ENCODE measurements at regions not wholly inside any gene's neighbourhood (a gene's known extent, or its start where the extent isn't known, plus 50 kb on each side); places are given as distances from the start of the nearest gene placed in this dataset.

DNA sequence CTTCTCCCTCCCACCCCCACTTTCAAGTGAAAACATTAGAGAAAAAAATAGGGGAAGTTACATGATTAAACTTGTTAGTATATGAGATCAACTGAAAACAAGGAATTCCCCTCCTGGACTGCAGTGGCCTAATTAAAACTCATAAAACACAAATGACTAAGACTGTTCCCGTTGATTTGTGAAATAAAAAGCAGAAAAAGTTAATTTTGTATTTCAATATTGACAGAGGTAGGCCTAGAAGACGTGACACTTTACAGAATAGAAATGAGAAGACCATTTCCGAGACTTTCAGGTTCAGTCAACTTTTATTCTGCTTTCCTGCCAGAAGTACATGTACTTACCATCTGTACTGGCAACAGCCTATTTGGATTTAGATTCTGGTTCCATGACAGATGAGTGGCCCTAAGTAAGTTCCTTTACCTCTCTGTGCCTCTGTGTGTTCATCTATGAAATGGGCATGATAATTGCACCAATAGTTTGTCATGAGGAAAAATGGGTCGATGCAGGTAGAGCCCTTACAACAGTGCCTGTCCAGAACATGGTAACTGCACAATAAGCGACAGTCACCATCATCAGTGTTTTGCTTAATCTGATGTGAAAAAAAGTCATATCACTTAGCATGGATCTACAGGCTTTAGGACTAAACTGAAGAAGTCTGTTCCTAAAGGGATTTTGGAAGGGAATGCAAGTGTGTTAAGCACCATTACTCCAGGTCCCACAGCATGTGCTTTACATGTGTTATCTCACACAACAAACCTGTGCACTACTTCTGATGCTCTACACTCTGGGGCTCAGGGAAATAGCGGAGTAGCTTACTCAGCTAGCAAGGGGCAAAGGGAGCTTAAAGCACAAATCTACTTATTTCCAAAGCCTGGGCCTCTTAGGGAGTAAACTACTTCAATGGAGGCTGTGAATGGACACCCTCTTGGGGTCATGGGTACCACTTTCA, 562.3 kb upstream of the DIPK2B start:
- no peaks in the 10 kb centered on the region for H3K9me3 ChIP-seq (ENCODE audit: control insufficient read depth, insufficient read depth, low read length)
- peaks cover 2% of the 10 kb centered on the region for H3K4me1 ChIP-seq (ENCODE audit: control insufficient read depth, insufficient read depth, low read length)
- no peak overlapping the region for H3K4me3 ChIP-seq (ENCODE audit: low read depth, low read length)
- H3K27me3 ChIP-seq (ENCODE audit: control insufficient read depth, insufficient read depth, low read length) = no peaks in the 10 kb centered on the region
- peaks cover 5% of the 10 kb centered on the region for H3K36me3 ChIP-seq (ENCODE audit: control insufficient read depth, insufficient read depth, low read length)
- H3K9ac ChIP-seq (ENCODE audit: low read depth, low read length) = no peak overlapping the region

DNA sequence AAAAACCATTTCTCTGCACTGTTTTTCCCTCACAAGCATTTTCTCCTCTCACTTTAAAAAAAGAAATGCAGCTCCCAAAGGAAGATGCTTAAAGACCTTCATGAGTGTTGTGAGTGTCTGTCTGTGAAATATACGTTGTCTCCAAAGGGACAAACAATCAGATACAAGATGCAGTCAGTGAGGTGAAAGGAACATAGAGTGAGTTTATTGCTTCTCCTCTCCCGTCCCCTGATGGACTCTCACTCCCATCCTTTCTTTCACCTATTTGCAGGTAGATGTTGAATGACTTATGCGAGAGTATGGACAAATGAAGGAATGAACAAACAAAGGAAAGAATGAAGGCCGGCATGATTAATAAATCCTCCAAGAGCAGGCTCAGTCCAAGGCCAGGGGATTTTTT, 561.2 kb upstream of the DIPK2B start:
- H3K27me3 ChIP-seq (ENCODE audit: control insufficient read depth, insufficient read depth, low read length) = no peaks in the 10 kb centered on the region
- H3K36me3 ChIP-seq (ENCODE audit: control insufficient read depth, insufficient read depth, low read length) = peaks cover 5% of the 10 kb centered on the region
- no peak overlapping the region for H3K4me3 ChIP-seq (ENCODE audit: low read depth, low read length)
- peaks cover 2% of the 10 kb centered on the region for H3K4me1 ChIP-seq (ENCODE audit: control insufficient read depth, insufficient read depth, low read length)
- H3K9me3 ChIP-seq (ENCODE audit: control insufficient read depth, insufficient read depth, low read length) = no peaks in the 10 kb centered on the region
- H3K9ac ChIP-seq (ENCODE audit: low read depth, low read length) = no peak overlapping the region

DNA sequence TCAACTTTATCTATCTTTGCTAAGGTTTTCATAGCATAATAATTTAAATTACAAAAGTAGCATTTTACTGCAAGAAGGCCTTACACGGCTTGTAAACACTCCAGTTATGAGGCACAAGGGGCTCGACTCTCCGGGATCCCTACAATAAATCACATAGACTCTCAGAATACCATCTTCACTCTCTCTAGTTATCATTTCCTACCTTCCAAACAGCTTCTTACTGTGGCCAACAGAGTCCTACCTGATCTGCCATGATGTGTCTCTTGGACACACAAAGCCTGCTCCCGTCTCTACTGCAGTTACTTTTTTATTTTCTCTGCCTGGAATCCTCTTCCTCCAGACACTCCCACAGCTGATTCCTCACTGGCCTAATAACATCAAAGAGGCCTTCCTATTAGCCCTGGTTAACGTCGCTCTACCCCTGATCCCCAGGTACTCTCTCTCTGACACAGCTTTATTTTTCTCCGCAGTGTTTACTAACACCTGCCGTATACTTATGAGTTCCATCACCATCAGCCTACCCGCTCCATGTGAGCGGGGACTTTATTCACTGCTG, 559.6 kb upstream of the DIPK2B start:
- peaks cover 5% of the 10 kb centered on the region for H3K36me3 ChIP-seq (ENCODE audit: control insufficient read depth, insufficient read depth, low read length)
- H3K27me3 ChIP-seq (ENCODE audit: control insufficient read depth, insufficient read depth, low read length) = no peaks in the 10 kb centered on the region
- H3K9me3 ChIP-seq (ENCODE audit: control insufficient read depth, insufficient read depth, low read length) = no peaks in the 10 kb centered on the region
- H3K9ac ChIP-seq (ENCODE audit: low read depth, low read length) = no peak overlapping the region
- no peak overlapping the region for H3K4me3 ChIP-seq (ENCODE audit: low read depth, low read length)
- peaks cover 2% of the 10 kb centered on the region for H3K4me1 ChIP-seq (ENCODE audit: control insufficient read depth, insufficient read depth, low read length)

DNA sequence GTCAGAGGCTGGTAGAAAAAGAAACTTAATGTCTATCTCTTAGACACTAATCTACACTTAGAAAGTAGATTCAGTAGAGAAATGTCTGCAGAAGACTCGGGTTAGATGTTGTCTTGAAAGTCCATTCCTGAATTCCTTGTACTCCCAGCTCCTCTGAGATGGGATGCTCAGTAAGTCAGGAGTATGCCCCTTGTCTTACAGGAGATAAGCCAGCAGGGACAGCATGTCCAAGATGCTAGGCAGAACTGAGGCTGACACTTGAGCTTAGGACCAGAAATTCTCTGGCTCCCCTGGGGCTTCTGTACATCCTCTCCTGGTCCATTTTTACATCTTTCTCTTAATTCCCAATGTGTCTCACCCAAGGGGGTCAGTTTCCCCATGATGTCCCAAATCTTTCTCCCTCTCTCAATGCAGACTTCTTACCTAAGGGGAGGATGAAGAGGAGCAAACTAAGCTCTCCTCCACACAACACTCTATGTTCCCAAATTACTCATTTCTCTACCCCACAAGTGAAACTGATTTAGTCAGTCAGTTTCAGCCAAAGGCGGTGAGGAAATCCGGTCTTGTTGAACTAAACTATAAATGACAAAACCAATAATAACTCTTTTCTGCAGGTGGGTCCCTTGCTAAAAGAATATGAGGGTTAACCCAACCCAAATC, 558.2 kb upstream of the DIPK2B start:
- peaks cover 5% of the 10 kb centered on the region for H3K36me3 ChIP-seq (ENCODE audit: control insufficient read depth, insufficient read depth, low read length)
- no peaks in the 10 kb centered on the region for H3K27me3 ChIP-seq (ENCODE audit: control insufficient read depth, insufficient read depth, low read length)
- H3K9me3 ChIP-seq (ENCODE audit: control insufficient read depth, insufficient read depth, low read length) = no peaks in the 10 kb centered on the region
- no peaks in the 10 kb centered on the region for H3K4me1 ChIP-seq (ENCODE audit: control insufficient read depth, insufficient read depth, low read length)
- no peak overlapping the region for H3K9ac ChIP-seq (ENCODE audit: low read depth, low read length)
- H3K4me3 ChIP-seq (ENCODE audit: low read depth, low read length) = no peak overlapping the region

DNA sequence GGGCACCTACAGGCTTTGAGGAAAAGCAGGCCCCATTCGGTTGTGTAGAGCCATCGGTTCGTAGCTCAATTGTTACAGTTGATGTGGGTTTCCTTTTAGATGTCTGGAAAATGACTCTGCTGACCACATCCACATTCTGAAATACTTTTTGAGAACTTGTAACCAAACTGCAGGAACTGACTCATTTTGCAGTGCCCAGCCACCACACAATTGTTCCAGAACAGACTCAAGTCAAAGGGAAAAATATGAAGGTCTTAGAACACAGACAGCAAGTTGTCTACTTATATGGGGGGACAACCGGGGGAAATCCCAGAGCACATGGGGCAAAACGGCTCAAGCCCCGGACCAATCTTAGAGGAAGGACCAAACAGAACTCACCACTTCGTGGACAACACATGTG, 557.6 kb upstream of the DIPK2B start:
- Histone ChIP-seq H3K27me3 (ENCODE audit: control insufficient read depth, insufficient read depth, low read length) (no peaks in the 10 kb centered on the region), H3K36me3 (ENCODE audit: control insufficient read depth, insufficient read depth, low read length) (peaks cover 5% of the 10 kb centered on the region), H3K9me3 (ENCODE audit: control insufficient read depth, insufficient read depth, low read length) (no peaks in the 10 kb centered on the region), H3K4me3 (ENCODE audit: low read depth, low read length) (no peak overlapping the region), H3K4me1 (ENCODE audit: control insufficient read depth, insufficient read depth, low read length) (no peaks in the 10 kb centered on the region), H3K9ac (ENCODE audit: low read depth, low read length) (no peak overlapping the region)

DNA sequence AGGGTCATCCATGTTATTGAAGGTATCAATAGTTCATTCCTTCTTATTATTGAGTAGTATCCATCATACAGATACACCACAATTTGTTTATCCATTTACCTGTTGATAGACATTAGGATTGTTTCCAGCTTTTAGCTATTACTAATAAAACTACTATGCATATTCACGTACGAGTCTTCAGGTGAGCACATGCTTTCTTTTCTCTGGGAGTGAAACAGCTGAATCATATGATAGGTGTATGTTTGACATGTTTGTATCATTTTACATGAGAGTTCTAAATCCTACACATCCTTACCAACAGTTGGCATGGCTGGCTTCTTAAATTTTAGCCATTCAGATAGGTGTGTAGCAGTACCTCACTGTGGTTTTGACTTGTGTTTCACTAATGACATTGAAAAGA, 556.6 kb upstream of the DIPK2B start:
- H3K4me1 ChIP-seq (ENCODE audit: control insufficient read depth, insufficient read depth, low read length) = peaks cover under 1% of the 10 kb centered on the region
- H3K9ac ChIP-seq (ENCODE audit: low read depth, low read length) = no peak overlapping the region
- no peaks in the 10 kb centered on the region for H3K9me3 ChIP-seq (ENCODE audit: control insufficient read depth, insufficient read depth, low read length)
- peaks cover 5% of the 10 kb centered on the region for H3K36me3 ChIP-seq (ENCODE audit: control insufficient read depth, insufficient read depth, low read length)
- H3K4me3 ChIP-seq (ENCODE audit: low read depth, low read length) = no peak overlapping the region
- no peaks in the 10 kb centered on the region for H3K27me3 ChIP-seq (ENCODE audit: control insufficient read depth, insufficient read depth, low read length)

DNA sequence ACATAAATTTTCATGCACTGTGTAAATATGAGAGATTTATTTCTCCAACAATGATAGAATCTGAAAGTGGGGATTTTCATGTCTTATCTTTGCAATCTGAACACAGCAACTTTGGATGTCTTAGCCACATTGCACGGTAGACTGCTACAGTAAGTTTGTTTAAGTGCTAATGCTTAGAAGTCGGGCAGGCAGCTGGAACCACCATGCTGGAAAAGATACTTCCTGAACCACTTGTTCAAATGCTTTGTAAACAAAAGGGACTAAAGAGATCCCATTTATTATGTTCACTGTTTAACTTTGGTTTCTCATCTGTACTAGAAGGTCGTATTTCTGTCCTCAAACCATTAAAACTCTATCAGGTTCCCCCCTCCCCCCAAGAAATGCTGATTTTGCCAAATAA, 555.9 kb upstream of the DIPK2B start:
- H3K4me1 ChIP-seq (ENCODE audit: control insufficient read depth, insufficient read depth, low read length) = peaks cover 3% of the 10 kb centered on the region

DNA sequence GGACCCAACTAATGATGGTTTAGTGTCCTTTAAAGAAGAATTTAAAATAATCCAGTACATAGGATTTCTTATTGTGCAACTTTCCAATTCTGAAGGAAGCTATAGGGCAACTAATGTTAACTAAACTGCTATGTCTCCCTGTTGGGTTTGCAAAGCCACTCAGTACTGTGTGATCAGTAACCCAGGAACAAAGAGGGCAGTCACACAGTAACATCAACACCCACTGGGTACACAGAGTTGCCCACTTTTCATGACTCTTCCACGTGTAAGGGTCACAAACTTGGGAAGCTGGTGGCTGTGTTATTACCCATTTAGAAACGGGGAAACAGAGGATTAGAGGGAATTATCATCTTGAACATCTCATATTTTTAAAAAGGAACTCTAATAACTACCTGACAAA, 555.0 kb upstream of the DIPK2B start:
- H3K9ac ChIP-seq (ENCODE audit: low read depth, low read length) = no peak overlapping the region
- H3K4me1 ChIP-seq (ENCODE audit: control insufficient read depth, insufficient read depth, low read length) = peaks cover 3% of the 10 kb centered on the region
- H3K4me3 ChIP-seq (ENCODE audit: low read depth, low read length) = no peak overlapping the region
- no peaks in the 10 kb centered on the region for H3K9me3 ChIP-seq (ENCODE audit: control insufficient read depth, insufficient read depth, low read length)
- no peaks in the 10 kb centered on the region for H3K27me3 ChIP-seq (ENCODE audit: control insufficient read depth, insufficient read depth, low read length)
- no peaks in the 10 kb centered on the region for H3K36me3 ChIP-seq (ENCODE audit: control insufficient read depth, insufficient read depth, low read length)

More for the DNA sequence above, 555.9 kb upstream of the DIPK2B start:
- no peak overlapping the region for H3K9ac ChIP-seq (ENCODE audit: low read depth, low read length)
- no peaks in the 10 kb centered on the region for H3K27me3 ChIP-seq (ENCODE audit: control insufficient read depth, insufficient read depth, low read length)
- H3K4me3 ChIP-seq (ENCODE audit: low read depth, low read length) = no peak overlapping the region
- no peaks in the 10 kb centered on the region for H3K36me3 ChIP-seq (ENCODE audit: control insufficient read depth, insufficient read depth, low read length)
- no peaks in the 10 kb centered on the region for H3K9me3 ChIP-seq (ENCODE audit: control insufficient read depth, insufficient read depth, low read length)

DNA sequence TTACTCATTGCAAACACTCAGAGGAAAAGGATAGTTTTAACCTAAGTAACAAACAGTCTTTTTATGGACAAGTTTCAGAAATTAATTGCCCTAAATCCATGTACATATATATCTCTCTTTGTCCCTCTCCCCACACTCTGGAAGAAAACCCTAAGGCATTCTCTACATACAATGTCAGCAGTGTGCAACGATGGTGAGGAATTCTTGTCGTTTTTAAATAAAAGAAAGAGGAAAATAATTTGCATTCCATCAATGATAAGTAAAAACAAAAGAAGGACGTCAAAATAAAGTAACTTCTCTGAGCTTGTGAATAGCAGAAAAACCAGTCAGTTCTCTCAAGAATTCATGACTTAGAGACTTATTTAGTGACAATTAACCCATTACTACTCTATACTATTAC, 550.5 kb upstream of the DIPK2B start:
- no peaks in the 10 kb centered on the region for H3K27me3 ChIP-seq (ENCODE audit: control insufficient read depth, insufficient read depth, low read length)
- no peak overlapping the region for H3K4me3 ChIP-seq (ENCODE audit: low read depth, low read length)
- peaks cover 3% of the 10 kb centered on the region for H3K4me1 ChIP-seq (ENCODE audit: control insufficient read depth, insufficient read depth, low read length)
- no peak overlapping the region for H3K9ac ChIP-seq (ENCODE audit: low read depth, low read length)
- peaks cover 5% of the 10 kb centered on the region for H3K9me3 ChIP-seq (ENCODE audit: control insufficient read depth, insufficient read depth, low read length)
- H3K36me3 ChIP-seq (ENCODE audit: control insufficient read depth, insufficient read depth, low read length) = peaks cover 4% of the 10 kb centered on the region

DNA sequence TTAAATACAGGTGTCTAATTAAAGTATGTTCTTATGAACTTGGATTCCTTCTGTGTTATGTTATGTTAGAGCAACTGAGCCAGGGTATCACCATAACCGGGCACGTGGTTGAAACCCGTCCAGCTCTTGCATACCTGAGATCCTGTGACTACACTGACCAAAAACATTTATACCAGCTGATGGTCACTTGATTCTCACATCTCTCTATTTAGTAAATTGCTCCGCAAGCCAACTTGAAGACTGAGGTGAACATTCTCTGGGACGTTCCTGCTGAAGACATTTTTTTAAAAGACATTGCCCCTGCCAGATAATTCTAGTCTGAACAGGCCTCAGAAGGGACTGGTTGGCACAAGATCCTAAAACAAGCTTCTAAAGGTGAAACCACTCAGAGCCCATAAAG, 550.0 kb upstream of the DIPK2B start:
- Histone ChIP-seq H3K4me3 (ENCODE audit: low read depth, low read length) (no peak overlapping the region), H3K27me3 (ENCODE audit: control insufficient read depth, insufficient read depth, low read length) (no peaks in the 10 kb centered on the region), H3K9ac (ENCODE audit: low read depth, low read length) (no peak overlapping the region), H3K4me1 (ENCODE audit: control insufficient read depth, insufficient read depth, low read length) (peaks cover 3% of the 10 kb centered on the region), H3K9me3 (ENCODE audit: control insufficient read depth, insufficient read depth, low read length) (peaks cover 5% of the 10 kb centered on the region), H3K36me3 (ENCODE audit: control insufficient read depth, insufficient read depth, low read length) (peaks cover 8% of the 10 kb centered on the region)

DNA sequence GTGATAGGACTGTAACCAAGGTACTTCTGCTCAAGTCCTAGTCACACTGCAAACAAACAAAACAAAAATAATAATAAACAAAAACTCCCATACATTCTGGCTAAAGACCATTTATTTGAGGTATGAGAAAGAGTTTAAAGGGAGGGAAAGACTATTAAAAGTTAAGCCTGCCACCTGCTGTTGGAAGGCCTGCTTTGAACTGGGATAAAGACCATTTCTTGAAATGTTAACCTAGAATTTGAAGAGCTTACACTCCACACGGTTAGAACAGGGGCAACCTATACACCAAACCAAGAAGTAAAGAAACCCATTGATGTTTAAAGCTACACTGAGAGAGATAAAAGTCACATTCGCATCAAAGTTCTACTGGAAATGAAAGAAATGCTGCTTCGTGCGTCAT, 548.7 kb upstream of the DIPK2B start:
- H3K4me3 ChIP-seq (ENCODE audit: low read depth, low read length) = no peak overlapping the region
- H3K4me1 ChIP-seq (ENCODE audit: control insufficient read depth, insufficient read depth, low read length) = peaks cover 3% of the 10 kb centered on the region
- H3K9ac ChIP-seq (ENCODE audit: low read depth, low read length) = no peak overlapping the region
- H3K27me3 ChIP-seq (ENCODE audit: control insufficient read depth, insufficient read depth, low read length) = no peaks in the 10 kb centered on the region
- H3K36me3 ChIP-seq (ENCODE audit: control insufficient read depth, insufficient read depth, low read length) = peaks cover 10% of the 10 kb centered on the region
- peaks cover 7% of the 10 kb centered on the region for H3K9me3 ChIP-seq (ENCODE audit: control insufficient read depth, insufficient read depth, low read length)

DNA sequence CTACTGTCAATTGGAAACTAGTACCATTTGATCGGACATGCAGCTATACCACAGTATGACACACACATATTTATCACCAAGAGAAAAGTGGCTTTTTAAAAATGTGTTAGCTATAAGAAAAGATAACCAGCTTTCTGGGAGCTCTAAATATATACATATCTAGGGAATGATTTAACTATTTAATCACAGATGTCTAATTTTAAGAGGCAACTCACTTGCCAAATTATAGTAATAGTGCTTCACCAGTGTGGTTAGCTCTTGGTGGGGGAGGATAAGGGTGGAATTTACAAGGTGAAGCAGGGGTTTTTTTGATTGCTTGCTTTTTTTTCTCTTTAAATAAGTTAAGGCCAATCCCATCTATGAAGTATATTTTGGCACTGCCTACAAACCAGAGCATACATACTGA, 547.7 kb upstream of the DIPK2B start:
- peaks cover 10% of the 10 kb centered on the region for H3K36me3 ChIP-seq (ENCODE audit: control insufficient read depth, insufficient read depth, low read length)

More for the DNA sequence above, 547.7 kb upstream of the DIPK2B start:
- H3K27me3 ChIP-seq (ENCODE audit: control insufficient read depth, insufficient read depth, low read length) = no peaks in the 10 kb centered on the region
- no peak overlapping the region for H3K4me3 ChIP-seq (ENCODE audit: low read depth, low read length)
- H3K9me3 ChIP-seq (ENCODE audit: control insufficient read depth, insufficient read depth, low read length) = peaks cover 7% of the 10 kb centered on the region
- peaks cover 3% of the 10 kb centered on the region for H3K4me1 ChIP-seq (ENCODE audit: control insufficient read depth, insufficient read depth, low read length)
- no peak overlapping the region for H3K9ac ChIP-seq (ENCODE audit: low read depth, low read length)
